GM23338 (cell line): ENCODE measurements at regions not wholly inside any gene's neighbourhood (a gene's known extent, or its start where the extent isn't known, plus 50 kb on each side); places are given as distances from the start of the nearest gene placed in this dataset.

ENCODE experiments used
- ATAC-seq: fragments of 200-7000 bp; cut with Tn5 transposase; 3 replicates; pipeline ENCODE4 v1.9.1; 2020
- DNase-seq: peaks from one replicate; pipeline ENCODE4 v3.0.0-alpha.2; 2015; ENCODE audit warnings: low spot score
- H2AFZ ChIP-seq: fragments of 200-600 bp; sonication (generic); 2 replicates; pipeline ENCODE4 v1.8.0; 2016; ENCODE audit warnings: antibody characterized with exemption, mild to moderate bottlenecking, moderate library complexity
- H3F3A ChIP-seq: fragments of 200-600 bp; sonication (generic); replicated peaks from 2 replicates; pipeline ENCODE4 v1.8.0; 2017; ENCODE audit warnings: antibody characterized with exemption, mixed run types, low read depth
- H3K27ac ChIP-seq: fragments of 200-600 bp; sonication (generic); 2 replicates; pipeline ENCODE4 v1.6.1; 2016; ENCODE audit warnings: low read depth
- H3K27me3 ChIP-seq: fragments of 200-600 bp; sonication (generic); 2 replicates; pipeline ENCODE4 v1.8.0; 2016; ENCODE audit warnings: mild to moderate bottlenecking, mixed run types, moderate library complexity; ENCODE audit not compliant: insufficient read depth
- H3K36me3 ChIP-seq: fragments of 200-600 bp; sonication (generic); 2 replicates; pipeline ENCODE4 v1.8.0; 2016; ENCODE audit warnings: mild to moderate bottlenecking; ENCODE audit not compliant: insufficient read depth
- H3K4me1 ChIP-seq: fragments of 200-600 bp; sonication (generic); 2 replicates; pipeline ENCODE4 v1.8.0; 2016; ENCODE audit warnings: mild to moderate bottlenecking, moderate library complexity; ENCODE audit not compliant: insufficient read depth
- H3K4me2 ChIP-seq: fragments of 200-600 bp; sonication (generic); 2 replicates; pipeline ENCODE4 v1.7.1; 2017; ENCODE audit warnings: mixed run types
- H3K4me3 ChIP-seq: fragments of 200-600 bp; sonication (generic); 2 replicates; pipeline ENCODE4 v1.6.1; 2016; ENCODE audit warnings: mixed run types
- H3K79me2 ChIP-seq: fragments of 200-600 bp; sonication (generic); replicated peaks from 2 replicates; pipeline ENCODE4 v1.8.0; 2017; ENCODE audit warnings: mild to moderate bottlenecking; ENCODE audit not compliant: insufficient read depth
- H3K9me2 ChIP-seq: fragments of 200-600 bp; sonication (generic); 2 replicates; pipeline ENCODE4 v1.8.0; 2017; ENCODE audit not compliant: insufficient read depth
- H4K20me1 ChIP-seq: fragments of 200-600 bp; sonication (generic); replicated peaks from 2 replicates; pipeline ENCODE4 v1.8.0; 2017; ENCODE audit warnings: mild to moderate bottlenecking; ENCODE audit not compliant: insufficient read depth
- H3K27ac Mint-ChIP-seq: 2 replicates; pipeline ENCODE4 v1.8.0; 2020; ENCODE audit warnings: inconsistent platforms, mild to moderate bottlenecking, moderate library complexity, mixed read lengths
- H3K27me3 Mint-ChIP-seq: 3 replicates; pipeline ENCODE4 v1.8.0; 2022; ENCODE audit warnings: low read depth, mild to moderate bottlenecking, moderate library complexity, mixed read lengths, inconsistent platforms; ENCODE audit not compliant: insufficient read depth, poor library complexity
- H3K36me3 Mint-ChIP-seq: 3 replicates; pipeline ENCODE4 v1.8.0; 2021; ENCODE audit warnings: low read depth, mild to moderate bottlenecking, inconsistent platforms, moderate library complexity, mixed read lengths
- H3K4me1 Mint-ChIP-seq: 3 replicates; pipeline ENCODE4 v1.8.0; 2020; ENCODE audit warnings: mild to moderate bottlenecking, inconsistent platforms, mixed read lengths
- H3K4me3 Mint-ChIP-seq: 3 replicates; pipeline ENCODE4 v1.8.0; 2021; ENCODE audit warnings: moderate library complexity, mild to moderate bottlenecking, inconsistent platforms, mixed read lengths
- H3K9me3 Mint-ChIP-seq: 3 replicates; pipeline ENCODE4 v1.8.0; 2020; ENCODE audit warnings: moderate library complexity, mild to moderate bottlenecking, inconsistent platforms, mixed read lengths
- CREB1 ChIP-seq: fragments of 250-450 bp; sonication (Bioruptor Pico); IDR thresholded peaks from 2 replicates; pipeline ENCODE4 v1.5.0; 2020; ENCODE audit warnings: low read depth, mild to moderate bottlenecking, moderate library complexity
- EZH2 ChIP-seq: fragments of 200-600 bp; sonication (generic); IDR thresholded peaks from one replicate; pipeline ENCODE4 v1.8.0; 2017; ENCODE audit warnings: antibody characterized with exemption, mild to moderate bottlenecking, low read depth; ENCODE audit not compliant: unreplicated experiment
- EZH2phosphoT487 ChIP-seq: fragments of 200-600 bp; sonication (generic); IDR thresholded peaks from one replicate; pipeline ENCODE4 v1.8.1; 2018; ENCODE audit warnings: antibody characterized with exemption; ENCODE audit not compliant: unreplicated experiment
- JUNB ChIP-seq: IDR thresholded peaks from one replicate; pipeline ENCODE4 v1.6.1; 2016; ENCODE audit warnings: antibody characterized with exemption; ENCODE audit not compliant: unreplicated experiment
- NANOG ChIP-seq: IDR thresholded peaks from 2 replicates; pipeline ENCODE4 v1.6.1; 2016; ENCODE audit warnings: antibody characterized with exemption, borderline replicate concordance
- POLR2AphosphoS5 ChIP-seq: IDR thresholded peaks from 2 replicates; pipeline ENCODE4 v1.6.1; 2016; ENCODE audit warnings: antibody characterized with exemption, low read depth
- STAT1 ChIP-seq: IDR thresholded peaks from one replicate; pipeline ENCODE4 v1.6.1; 2016; ENCODE audit warnings: antibody characterized with exemption; ENCODE audit not compliant: unreplicated experiment
- ZNF114 ChIP-seq: fragments of 250-450 bp; sonication (Bioruptor Pico); IDR thresholded peaks from 2 replicates; pipeline ENCODE4 v1.5.0; 2020; ENCODE audit warnings: mild to moderate bottlenecking, moderate library complexity
- ZNF331 ChIP-seq: fragments of 250-450 bp; sonication (Bioruptor Pico); IDR thresholded peaks from 2 replicates; pipeline ENCODE4 v1.5.0; 2020; ENCODE audit warnings: low read depth, mild to moderate bottlenecking, moderate library complexity
- TF ChIP-seq, protein P1 (sequence below): IDR thresholded peaks from 2 replicates; pipeline ENCODE4 v1.6.1; 2016; ENCODE audit warnings: antibody characterized with exemption
- TF ChIP-seq, protein P2 (sequence below): fragments of 250-450 bp; sonication (Bioruptor Pico); IDR thresholded peaks from 2 replicates; pipeline ENCODE4 v1.5.0; 2020; ENCODE audit warnings: mild to moderate bottlenecking, moderate library complexity
- TF ChIP-seq, protein P3 (sequence below): IDR thresholded peaks from one replicate; pipeline ENCODE4 v1.6.1; 2018; ENCODE audit warnings: antibody characterized with exemption; ENCODE audit not compliant: unreplicated experiment
- TF ChIP-seq, protein P4 (sequence below), 2 experiments: fragments of 200-600 bp in 1 of 2; sonication (generic) in 1 of 2; conservative IDR thresholded peaks; 2 replicates each; pipeline versions ENCODE4 v1.5.1 to v1.6.1; 2016 to 2017; ENCODE audit warnings: antibody characterized with exemption in 2 of 2, low read depth in 2 of 2, mild to moderate bottlenecking in 2 of 2, moderate library complexity in 1 of 2

DNA sequence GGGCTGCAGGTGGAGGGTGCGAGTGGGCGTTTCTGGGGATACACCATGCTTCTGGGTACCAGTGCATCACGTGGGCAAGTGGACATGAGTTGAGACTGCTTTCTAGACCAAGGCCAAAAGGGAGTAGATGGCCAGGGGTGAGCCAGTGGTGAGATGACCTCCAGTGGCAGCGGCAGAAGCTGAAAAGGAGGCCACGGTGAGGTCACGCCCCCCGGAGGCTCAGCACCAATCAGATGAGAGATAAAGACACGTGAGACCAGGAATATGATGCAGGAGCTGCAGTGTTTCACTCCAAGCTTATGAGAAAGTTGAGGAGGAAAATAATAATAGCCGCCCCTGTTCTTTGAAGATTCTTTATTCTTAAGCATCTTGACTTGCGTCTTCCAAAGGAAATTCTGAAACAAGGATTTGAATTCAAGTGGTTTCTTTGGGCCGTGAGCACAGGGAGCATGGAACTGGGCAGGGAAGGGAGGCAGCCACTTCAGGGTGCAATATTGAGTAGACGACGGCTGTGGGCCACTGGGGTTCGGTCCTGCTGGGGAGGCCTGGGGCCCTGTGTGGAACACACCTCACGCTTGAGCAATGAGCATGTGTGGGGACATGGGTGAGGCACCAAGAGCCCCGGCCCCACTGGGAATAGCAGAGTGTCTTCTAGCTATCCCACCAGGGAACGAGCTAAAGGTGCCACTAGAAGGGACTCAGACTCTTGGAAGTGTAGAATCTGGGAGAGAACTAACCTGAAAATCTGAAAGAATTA is 156.7 kb upstream of the LRFN2 start:
- Histone ChIP-seq H3K4me3 (no peak overlapping the region), H3K9me2 (0 out of 2 replicates have a peak, but pooled peaks cover 5% of the 10 kb centered on the region), H3K36me3 (no peaks in the 10 kb centered on the region), H3K27me3 (no peaks in the 10 kb centered on the region), H4K20me1 (no peaks in the 10 kb centered on the region), H3K4me2 (no peak overlapping the region), H3K79me2 (no peaks in the 10 kb centered on the region), H2AFZ (peak overlapping the region; percentile 81; the same call in 1 of the 2 replicates), H3K4me1 (no peaks in the 10 kb centered on the region), H3K27ac (no peak overlapping the region), H3F3A (no peaks in the 10 kb centered on the region)
- Mint-ChIP-seq H3K27ac (no peak overlapping the region), H3K9me3 (no peaks in the 10 kb centered on the region), H3K27me3 (peaks cover 3% of the 10 kb centered on the region), H3K4me1 (peaks cover 7% of the 10 kb centered on the region; the same call in 2 of the 3 replicates), H3K36me3 (no peaks in the 10 kb centered on the region), H3K4me3 (no peak overlapping the region)
- DNase-seq = peak; percentile 24
- ATAC-seq = peak; percentile 71
- TF ChIP-seq, protein P1, sequence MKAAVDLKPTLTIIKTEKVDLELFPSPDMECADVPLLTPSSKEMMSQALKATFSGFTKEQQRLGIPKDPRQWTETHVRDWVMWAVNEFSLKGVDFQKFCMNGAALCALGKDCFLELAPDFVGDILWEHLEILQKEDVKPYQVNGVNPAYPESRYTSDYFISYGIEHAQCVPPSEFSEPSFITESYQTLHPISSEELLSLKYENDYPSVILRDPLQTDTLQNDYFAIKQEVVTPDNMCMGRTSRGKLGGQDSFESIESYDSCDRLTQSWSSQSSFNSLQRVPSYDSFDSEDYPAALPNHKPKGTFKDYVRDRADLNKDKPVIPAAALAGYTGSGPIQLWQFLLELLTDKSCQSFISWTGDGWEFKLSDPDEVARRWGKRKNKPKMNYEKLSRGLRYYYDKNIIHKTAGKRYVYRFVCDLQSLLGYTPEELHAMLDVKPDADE = no peak
- TF ChIP-seq ZNF114 (CRISPR knock-in tag) (no peak), NANOG (no peak), STAT1 (no peak), EZH2phosphoT487 (no peak), JUNB (no peak), POLR2AphosphoS5 (no peak), CREB1 (no peak), EZH2 (no peak), ZNF331 (CRISPR knock-in tag) (no peak)
- TF ChIP-seq, protein P2, sequence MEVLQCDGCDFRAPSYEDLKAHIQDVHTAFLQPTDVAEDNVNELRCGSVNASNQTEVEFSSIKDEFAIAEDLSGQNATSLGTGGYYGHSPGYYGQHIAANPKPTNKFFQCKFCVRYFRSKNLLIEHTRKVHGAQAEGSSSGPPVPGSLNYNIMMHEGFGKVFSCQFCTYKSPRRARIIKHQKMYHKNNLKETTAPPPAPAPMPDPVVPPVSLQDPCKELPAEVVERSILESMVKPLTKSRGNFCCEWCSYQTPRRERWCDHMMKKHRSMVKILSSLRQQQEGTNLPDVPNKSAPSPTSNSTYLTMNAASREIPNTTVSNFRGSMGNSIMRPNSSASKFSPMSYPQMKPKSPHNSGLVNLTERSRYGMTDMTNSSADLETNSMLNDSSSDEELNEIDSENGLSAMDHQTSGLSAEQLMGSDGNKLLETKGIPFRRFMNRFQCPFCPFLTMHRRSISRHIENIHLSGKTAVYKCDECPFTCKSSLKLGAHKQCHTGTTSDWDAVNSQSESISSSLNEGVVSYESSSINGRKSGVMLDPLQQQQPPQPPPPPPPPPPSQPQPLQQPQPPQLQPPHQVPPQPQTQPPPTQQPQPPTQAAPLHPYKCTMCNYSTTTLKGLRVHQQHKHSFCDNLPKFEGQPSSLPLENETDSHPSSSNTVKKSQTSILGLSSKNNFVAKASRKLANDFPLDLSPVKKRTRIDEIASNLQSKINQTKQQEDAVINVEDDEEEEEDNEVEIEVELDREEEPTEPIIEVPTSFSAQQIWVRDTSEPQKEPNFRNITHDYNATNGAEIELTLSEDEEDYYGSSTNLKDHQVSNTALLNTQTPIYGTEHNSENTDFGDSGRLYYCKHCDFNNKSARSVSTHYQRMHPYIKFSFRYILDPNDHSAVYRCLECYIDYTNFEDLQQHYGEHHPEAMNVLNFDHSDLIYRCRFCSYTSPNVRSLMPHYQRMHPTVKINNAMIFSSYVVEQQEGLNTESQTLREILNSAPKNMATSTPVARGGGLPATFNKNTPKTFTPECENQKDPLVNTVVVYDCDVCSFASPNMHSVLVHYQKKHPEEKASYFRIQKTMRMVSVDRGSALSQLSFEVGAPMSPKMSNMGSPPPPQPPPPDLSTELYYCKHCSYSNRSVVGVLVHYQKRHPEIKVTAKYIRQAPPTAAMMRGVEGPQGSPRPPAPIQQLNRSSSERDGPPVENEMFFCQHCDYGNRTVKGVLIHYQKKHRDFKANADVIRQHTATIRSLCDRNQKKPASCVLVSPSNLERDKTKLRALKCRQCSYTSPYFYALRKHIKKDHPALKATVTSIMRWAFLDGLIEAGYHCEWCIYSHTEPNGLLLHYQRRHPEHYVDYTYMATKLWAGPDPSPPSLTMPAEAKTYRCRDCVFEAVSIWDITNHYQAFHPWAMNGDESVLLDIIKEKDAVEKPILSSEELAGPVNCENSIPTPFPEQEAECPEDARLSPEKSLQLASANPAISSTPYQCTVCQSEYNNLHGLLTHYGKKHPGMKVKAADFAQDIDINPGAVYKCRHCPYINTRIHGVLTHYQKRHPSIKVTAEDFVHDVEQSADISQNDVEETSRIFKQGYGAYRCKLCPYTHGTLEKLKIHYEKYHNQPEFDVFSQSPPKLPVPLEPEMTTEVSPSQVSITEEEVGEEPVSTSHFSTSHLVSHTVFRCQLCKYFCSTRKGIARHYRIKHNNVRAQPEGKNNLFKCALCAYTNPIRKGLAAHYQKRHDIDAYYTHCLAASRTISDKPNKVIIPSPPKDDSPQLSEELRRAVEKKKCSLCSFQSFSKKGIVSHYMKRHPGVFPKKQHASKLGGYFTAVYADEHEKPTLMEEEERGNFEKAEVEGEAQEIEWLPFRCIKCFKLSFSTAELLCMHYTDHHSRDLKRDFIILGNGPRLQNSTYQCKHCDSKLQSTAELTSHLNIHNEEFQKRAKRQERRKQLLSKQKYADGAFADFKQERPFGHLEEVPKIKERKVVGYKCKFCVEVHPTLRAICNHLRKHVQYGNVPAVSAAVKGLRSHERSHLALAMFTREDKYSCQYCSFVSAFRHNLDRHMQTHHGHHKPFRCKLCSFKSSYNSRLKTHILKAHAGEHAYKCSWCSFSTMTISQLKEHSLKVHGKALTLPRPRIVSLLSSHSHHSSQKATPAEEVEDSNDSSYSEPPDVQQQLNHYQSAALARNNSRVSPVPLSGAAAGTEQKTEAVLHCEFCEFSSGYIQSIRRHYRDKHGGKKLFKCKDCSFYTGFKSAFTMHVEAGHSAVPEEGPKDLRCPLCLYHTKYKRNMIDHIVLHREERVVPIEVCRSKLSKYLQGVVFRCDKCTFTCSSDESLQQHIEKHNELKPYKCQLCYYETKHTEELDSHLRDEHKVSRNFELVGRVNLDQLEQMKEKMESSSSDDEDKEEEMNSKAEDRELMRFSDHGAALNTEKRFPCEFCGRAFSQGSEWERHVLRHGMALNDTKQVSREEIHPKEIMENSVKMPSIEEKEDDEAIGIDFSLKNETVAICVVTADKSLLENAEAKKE (CRISPR knock-in tag) = no peak
- TF ChIP-seq, protein P3, sequence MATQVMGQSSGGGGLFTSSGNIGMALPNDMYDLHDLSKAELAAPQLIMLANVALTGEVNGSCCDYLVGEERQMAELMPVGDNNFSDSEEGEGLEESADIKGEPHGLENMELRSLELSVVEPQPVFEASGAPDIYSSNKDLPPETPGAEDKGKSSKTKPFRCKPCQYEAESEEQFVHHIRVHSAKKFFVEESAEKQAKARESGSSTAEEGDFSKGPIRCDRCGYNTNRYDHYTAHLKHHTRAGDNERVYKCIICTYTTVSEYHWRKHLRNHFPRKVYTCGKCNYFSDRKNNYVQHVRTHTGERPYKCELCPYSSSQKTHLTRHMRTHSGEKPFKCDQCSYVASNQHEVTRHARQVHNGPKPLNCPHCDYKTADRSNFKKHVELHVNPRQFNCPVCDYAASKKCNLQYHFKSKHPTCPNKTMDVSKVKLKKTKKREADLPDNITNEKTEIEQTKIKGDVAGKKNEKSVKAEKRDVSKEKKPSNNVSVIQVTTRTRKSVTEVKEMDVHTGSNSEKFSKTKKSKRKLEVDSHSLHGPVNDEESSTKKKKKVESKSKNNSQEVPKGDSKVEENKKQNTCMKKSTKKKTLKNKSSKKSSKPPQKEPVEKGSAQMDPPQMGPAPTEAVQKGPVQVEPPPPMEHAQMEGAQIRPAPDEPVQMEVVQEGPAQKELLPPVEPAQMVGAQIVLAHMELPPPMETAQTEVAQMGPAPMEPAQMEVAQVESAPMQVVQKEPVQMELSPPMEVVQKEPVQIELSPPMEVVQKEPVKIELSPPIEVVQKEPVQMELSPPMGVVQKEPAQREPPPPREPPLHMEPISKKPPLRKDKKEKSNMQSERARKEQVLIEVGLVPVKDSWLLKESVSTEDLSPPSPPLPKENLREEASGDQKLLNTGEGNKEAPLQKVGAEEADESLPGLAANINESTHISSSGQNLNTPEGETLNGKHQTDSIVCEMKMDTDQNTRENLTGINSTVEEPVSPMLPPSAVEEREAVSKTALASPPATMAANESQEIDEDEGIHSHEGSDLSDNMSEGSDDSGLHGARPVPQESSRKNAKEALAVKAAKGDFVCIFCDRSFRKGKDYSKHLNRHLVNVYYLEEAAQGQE = no peak
- TF ChIP-seq, protein P4, sequence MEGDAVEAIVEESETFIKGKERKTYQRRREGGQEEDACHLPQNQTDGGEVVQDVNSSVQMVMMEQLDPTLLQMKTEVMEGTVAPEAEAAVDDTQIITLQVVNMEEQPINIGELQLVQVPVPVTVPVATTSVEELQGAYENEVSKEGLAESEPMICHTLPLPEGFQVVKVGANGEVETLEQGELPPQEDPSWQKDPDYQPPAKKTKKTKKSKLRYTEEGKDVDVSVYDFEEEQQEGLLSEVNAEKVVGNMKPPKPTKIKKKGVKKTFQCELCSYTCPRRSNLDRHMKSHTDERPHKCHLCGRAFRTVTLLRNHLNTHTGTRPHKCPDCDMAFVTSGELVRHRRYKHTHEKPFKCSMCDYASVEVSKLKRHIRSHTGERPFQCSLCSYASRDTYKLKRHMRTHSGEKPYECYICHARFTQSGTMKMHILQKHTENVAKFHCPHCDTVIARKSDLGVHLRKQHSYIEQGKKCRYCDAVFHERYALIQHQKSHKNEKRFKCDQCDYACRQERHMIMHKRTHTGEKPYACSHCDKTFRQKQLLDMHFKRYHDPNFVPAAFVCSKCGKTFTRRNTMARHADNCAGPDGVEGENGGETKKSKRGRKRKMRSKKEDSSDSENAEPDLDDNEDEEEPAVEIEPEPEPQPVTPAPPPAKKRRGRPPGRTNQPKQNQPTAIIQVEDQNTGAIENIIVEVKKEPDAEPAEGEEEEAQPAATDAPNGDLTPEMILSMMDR (conservative IDR thresholded peaks at IDR 0.05; ENCODE audit: low read depth in 2 of 2) = no peak
